ENCODE measurements at regions not wholly inside any gene's neighbourhood (a gene's known extent, or its start where the extent isn't known, plus 50 kb on each side); places are given as distances from the start of the nearest gene placed in this dataset.

GRCh38 chr7:38021892-38022291 lies 101.5 kb downstream of the EPDR1 start:
- no peak for TF ChIP-seq CTCF (IDR thresholded peaks at IDR 0.05; ENCODE audit: insufficient read depth, low read depth, low read length)
- no peak for TF ChIP-seq EZH2 (IDR thresholded peaks at IDR 0.05; ENCODE audit: insufficient read depth, low read length)

All from astrocyte (in vitro differentiated cells and primary cell).